PC-3 (cell line): ENCODE measurements at regions not wholly inside any gene's neighbourhood (a gene's known extent, or its start where the extent isn't known, plus 50 kb on each side); places are given as distances from the start of the nearest gene placed in this dataset.

Source experiments
- ATAC-seq: fragments of 200-7000 bp; cut with Tn5 transposase; 2 replicates; pipeline ENCODE4 v1.9.1; 2020; ENCODE audit warnings: mild to moderate bottlenecking, moderate library complexity
- BruUV-seq: library from RNA; stranded (reverse); fragments of 400-500 nt; replicated peaks from 2 replicates; lab custom pipeline; 2021; lab: Mats Ljungman, UMichigan
- CTCF ChIA-PET: fragments of 300-600 bp; sonication (Branson Sonifier 250); formaldehyde crosslinking; loops from one replicate; lab custom pipeline; 2022; ENCODE audit warnings: antibody characterized with exemption; lab: Charles Lee
- POLR2A ChIA-PET: fragments of 300-600 bp; sonication (Branson Sonifier 250); formaldehyde crosslinking; loops from one replicate; lab custom pipeline; 2022; ENCODE audit warnings: antibody characterized with exemption; ENCODE audit not compliant: unreplicated experiment; lab: Charles Lee
- DNase-seq: peaks from one replicate; pipeline ENCODE4 v3.0.0-alpha.2; 2015
- H2AFZ ChIP-seq: fragments of 300-600 bp; sonication (generic); 2 replicates; pipeline ENCODE4 v1.6.0; 2016; ENCODE audit warnings: antibody characterized with exemption, low read length
- H3F3A ChIP-seq: fragments of 300-600 bp; sonication (generic); one replicate; pipeline ENCODE4 v1.6.0; 2017; ENCODE audit warnings: antibody characterized with exemption, low read length, control low read depth, mild to moderate bottlenecking; ENCODE audit not compliant: unreplicated experiment
- H3K27ac ChIP-seq: fragments of 300-600 bp; sonication (generic); 2 replicates; pipeline ENCODE4 v1.5.1; 2016; ENCODE audit warnings: mild to moderate bottlenecking, low read length
- H3K27me3 ChIP-seq: fragments of 300-600 bp; sonication (generic); 2 replicates; pipeline ENCODE4 v1.6.1; 2016; ENCODE audit warnings: low read length, mixed read lengths
- H3K36me3 ChIP-seq: fragments of 300-600 bp; sonication (generic); 2 replicates; pipeline ENCODE4 v1.6.1; 2016; ENCODE audit warnings: low read depth, mixed run types, low read length, mixed read lengths
- H3K4me1 ChIP-seq: fragments of 300-600 bp; sonication (generic); 2 replicates; pipeline ENCODE4 v1.5.1; 2016; ENCODE audit warnings: low read length; ENCODE audit not compliant: insufficient read depth
- H3K4me2 ChIP-seq: fragments of 300-600 bp; sonication (generic); 2 replicates; pipeline ENCODE4 v1.6.0; 2016; ENCODE audit warnings: low read length
- H3K4me3 ChIP-seq: fragments of 300-600 bp; sonication (generic); 2 replicates; pipeline ENCODE4 v1.5.1; 2016; ENCODE audit warnings: mild to moderate bottlenecking, low read length, mixed read lengths
- H3K79me2 ChIP-seq: fragments of 300-600 bp; sonication (generic); 2 replicates; pipeline ENCODE4 v1.6.1; 2017; ENCODE audit warnings: low read length, mixed read lengths
- H3K9ac ChIP-seq: fragments of 300-600 bp; sonication (generic); 2 replicates; pipeline ENCODE4 v1.6.0; 2016; ENCODE audit warnings: mild to moderate bottlenecking, low read length
- H3K9me2 ChIP-seq: fragments of 300-600 bp; sonication (generic); replicated peaks from 2 replicates; pipeline ENCODE4 v1.6.1; 2016; ENCODE audit warnings: mixed run types, low read length, mixed read lengths
- H3K9me3 ChIP-seq: fragments of 300-600 bp; sonication (generic); 2 replicates; pipeline ENCODE4 v1.6.1; 2016; ENCODE audit warnings: low read length, mixed read lengths
- H4K20me1 ChIP-seq: fragments of 300-600 bp; sonication (generic); 2 replicates; pipeline ENCODE4 v1.6.1; 2016; ENCODE audit warnings: low read length, mixed read lengths
- CTCF ChIP-seq: fragments of 300-600 bp; sonication (generic); conservative IDR thresholded peaks from 2 replicates; pipeline ENCODE4 v1.5.1; 2017; ENCODE audit warnings: antibody characterized with exemption, low read depth, mild to moderate bottlenecking, low read length
- EZH2 ChIP-seq: fragments of 300-600 bp; sonication (generic); IDR thresholded peaks from one replicate; pipeline ENCODE4 v1.6.1; 2017; ENCODE audit warnings: antibody characterized with exemption, mild to moderate bottlenecking, low read length; ENCODE audit not compliant: unreplicated experiment
- EZH2phosphoT487 ChIP-seq: fragments of 300-600 bp; sonication (generic); IDR thresholded peaks from 2 replicates; pipeline ENCODE4 v1.6.1; 2018; ENCODE audit warnings: mild to moderate bottlenecking, antibody characterized with exemption, low read length, borderline replicate concordance
- intact Hi-C: fragments of 100-400 bp; cut with micrococcal nuclease; formaldehyde crosslinking; loops from 2 replicates; pipeline ENCODE4 v1.9.0; 2023

- no TSS peak for BruUV-seq
- ATAC-seq (no peak; the same call in 1 of the 2 replicates), DNase-seq (no peak)
- Histone ChIP-seq H3K4me1 (peaks cover 45% of the 10 kb centered on the region), H3K9me3 (no peaks in the 10 kb centered on the region), H3K27me3 (no peaks in the 10 kb centered on the region), H3K9me2 (no peaks in the 10 kb centered on the region), H3K4me2 (peak overlapping the region; percentile 35), H4K20me1 (no peaks in the 10 kb centered on the region), H3K9ac (no peak overlapping the region), H3K79me2 (no peaks in the 10 kb centered on the region), H3K27ac (peak overlapping the region; percentile 22), H3F3A (no peaks in the 10 kb centered on the region), H3K4me3 (no peak overlapping the region), H3K36me3 (no peaks in the 10 kb centered on the region), H2AFZ (peak overlapping the region; percentile 70)
- CTCF ChIA-PET: no interaction called here
- TF ChIP-seq EZH2phosphoT487 (no peak), CTCF (no peak), EZH2 (no peak)
- POLR2A ChIA-PET: no interaction called here
- intact Hi-C loops: no loop called here
Measured at GRCh38 chr2:47265158-47265557, 88.8 kb upstream of the CALM2 start.

GRCh38 chr2:47264686-47265085 lies 88.4 kb upstream of the CALM2 start:
- TF ChIP-seq EZH2phosphoT487 (no peak), CTCF (no peak), EZH2 (no peak)
- H2AFZ ChIP-seq: peak overlapping the region; percentile 70
- ChIA-PET CTCF (no interaction called here), POLR2A (no interaction called here)
- no peaks in the 10 kb centered on the region for H3K27me3 ChIP-seq
- H3K4me3 ChIP-seq: no peak overlapping the region
- peak overlapping the region; percentile 35; the same call in 1 of the 2 replicates for H3K4me2 ChIP-seq
- no peaks in the 10 kb centered on the region for H3K36me3 ChIP-seq
- H4K20me1 ChIP-seq: no peaks in the 10 kb centered on the region
- BruUV-seq: no TSS peak
- no peaks in the 10 kb centered on the region for H3F3A ChIP-seq
- DNase-seq (no peak), ATAC-seq (no peak)
- H3K9me3 ChIP-seq: no peaks in the 10 kb centered on the region
- no peaks in the 10 kb centered on the region for H3K79me2 ChIP-seq
- intact Hi-C loops: no loop called here
- H3K9ac ChIP-seq: no peak overlapping the region
- H3K27ac ChIP-seq: no peak overlapping the region
- peaks cover 46% of the 10 kb centered on the region for H3K4me1 ChIP-seq
- no peaks in the 10 kb centered on the region for H3K9me2 ChIP-seq

GRCh38 chr2:47264143-47264542 lies 87.8 kb upstream of the CALM2 start:
- Histone ChIP-seq H3K4me2 (no peak overlapping the region), H3K36me3 (no peaks in the 10 kb centered on the region), H2AFZ (no peak overlapping the region), H4K20me1 (no peaks in the 10 kb centered on the region), H3K79me2 (no peaks in the 10 kb centered on the region), H3K9ac (no peak overlapping the region), H3K9me3 (no peaks in the 10 kb centered on the region), H3K4me3 (no peak overlapping the region), H3K4me1 (peaks cover 41% of the 10 kb centered on the region), H3K27ac (no peak overlapping the region), H3K27me3 (no peaks in the 10 kb centered on the region), H3K9me2 (no peaks in the 10 kb centered on the region), H3F3A (no peaks in the 10 kb centered on the region)
- TF ChIP-seq EZH2 (no peak), EZH2phosphoT487 (no peak), CTCF (no peak; the same call in 1 of the 2 replicates)
- ATAC-seq (no peak), DNase-seq (no peak)
- CTCF ChIA-PET: interaction anchor here (0.5 kb wide), 1 partner anchor 279 kb away, joined by 3 read pairs; no protein-coding TSS in a partner anchor
- POLR2A ChIA-PET: no interaction called here
- no TSS peak for BruUV-seq
- intact Hi-C loops: no loop called here
